ENCODE measurements at regions not wholly inside any gene's neighbourhood (a gene's known extent, or its start where the extent isn't known, plus 50 kb on each side); places are given as distances from the start of the nearest gene placed in this dataset.

DNA sequence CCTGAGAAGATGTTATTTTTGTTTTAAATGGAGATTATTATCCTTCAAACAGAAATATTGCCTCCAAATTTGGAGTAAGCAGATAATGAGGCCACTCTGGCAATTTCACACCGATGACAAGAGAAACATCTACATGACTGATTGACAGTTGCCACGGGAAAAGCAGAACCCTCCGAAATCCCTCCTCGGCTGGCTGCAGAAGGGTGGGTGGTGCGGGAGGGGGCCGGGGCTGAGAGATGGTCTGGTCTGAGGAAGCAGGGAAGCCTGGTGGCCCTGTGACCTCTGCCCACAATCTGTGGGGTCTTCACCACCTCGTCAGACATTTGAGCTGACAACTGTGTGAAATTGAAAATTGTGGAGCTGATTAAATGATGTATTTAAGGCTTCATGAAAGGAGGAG, 503.2 kb downstream of the MN1 start:
- no peak overlapping the region for H2BK15ac ChIP-seq (ENCODE audit: low read depth, low read length)
- Mint-ChIP-seq H3K4me3 (peak overlapping the region in 1 of 2 experiments; percentile 54; a peak in 2 of 5 replicates), H3K9me3 (no peaks in the 10 kb centered on the region), H3K4me1 (peaks cover 17 to 49% of the 10 kb centered on the region in 2 experiments), H3K27me3 (ENCODE audit: low read depth) (peaks cover 11% of the 10 kb centered on the region), H3K27ac (no peak overlapping the region), H3K36me3 (ENCODE audit: insufficient read depth in 1 of 3, low read depth in 3 of 3) (no peaks in the 10 kb centered on the region)
- no peak overlapping the region for H3T11ph ChIP-seq (ENCODE audit: low read length)
- WGBS (ENCODE audit: extremely low coverage, insufficient read length, low lambda C conversion rate): no CpG with 5 or more reads among the region's 7 CpGs
- no peak overlapping the region for H3K23ac ChIP-seq (ENCODE audit: insufficient read length, low read depth, low read length)
- no peak overlapping the region for H3K27ac ChIP-seq (ENCODE audit: insufficient read length, low read depth, low read length)
- no peak overlapping the region for H2BK12ac ChIP-seq (ENCODE audit: insufficient read length, low read depth, low read length)
- H3K79me2 ChIP-seq (ENCODE audit: insufficient read depth, low read length): no peaks in the 10 kb centered on the region
- H3K18ac ChIP-seq (ENCODE audit: insufficient read length, low read depth, low read length): no peak overlapping the region
- peaks cover 2% of the 10 kb centered on the region for H3K23me2 ChIP-seq (ENCODE audit: insufficient read length, low read depth, low read length, poor library complexity, severe bottlenecking)
- H3K9me3 ChIP-seq (ENCODE audit: control insufficient read depth, low read depth, low read length): no peaks in the 10 kb centered on the region
- H3K4me1 ChIP-seq (ENCODE audit: insufficient read depth, low read length): no peaks in the 10 kb centered on the region; the same call in none of the 2 replicates
- no peak overlapping the region for H3K56ac ChIP-seq (ENCODE audit: insufficient read length, low read depth, low read length)
- no peak overlapping the region for H2AFZ ChIP-seq (ENCODE audit: low read length)
- H2BK20ac ChIP-seq (ENCODE audit: low read depth, low read length, poor library complexity, severe bottlenecking): no peak overlapping the region
- no peak overlapping the region for H3K4ac ChIP-seq (ENCODE audit: low read depth, low read length)
- no peak overlapping the region for H2BK5ac ChIP-seq (ENCODE audit: insufficient read length, low read length)
- peak overlapping the region; percentile 82 for H3K4me2 ChIP-seq (ENCODE audit: insufficient read depth, insufficient read length, low read length)
- H3K27me3 ChIP-seq (ENCODE audit: insufficient read depth, low read length): no peaks in the 10 kb centered on the region
- no peak overlapping the region for H4K8ac ChIP-seq (replicated peaks; ENCODE audit: insufficient read length, low read depth, low read length)
- H4K91ac ChIP-seq (ENCODE audit: insufficient read length, low read depth, low read length): no peak overlapping the region
- no peaks in the 10 kb centered on the region for H4K20me1 ChIP-seq (ENCODE audit: control insufficient read depth, insufficient read depth, insufficient read length)
- no peak overlapping the region for H3K9ac ChIP-seq (ENCODE audit: extremely low read depth, insufficient read length, low read length)
- H4K5ac ChIP-seq (ENCODE audit: insufficient read length, low read depth, low read length): no peak overlapping the region
- no peak for DNase-seq
- no peak overlapping the region for H2BK120ac ChIP-seq (ENCODE audit: low read depth, low read length, poor library complexity, severe bottlenecking)
- H3K79me1 ChIP-seq (ENCODE audit: insufficient read depth, low read depth, low read length, poor library complexity, severe bottlenecking): no peaks in the 10 kb centered on the region
- H3K14ac ChIP-seq (ENCODE audit: insufficient read depth, low read length): no peak overlapping the region
- no peak overlapping the region for H2AK5ac ChIP-seq (ENCODE audit: insufficient read length, low read length)
- TF ChIP-seq CTCF (conservative IDR thresholded peaks at IDR 0.05): no peak
